ENCODE measurements at regions not wholly inside any gene's neighbourhood (a gene's known extent, or its start where the extent isn't known, plus 50 kb on each side); places are given as distances from the start of the nearest gene placed in this dataset.

DNA sequence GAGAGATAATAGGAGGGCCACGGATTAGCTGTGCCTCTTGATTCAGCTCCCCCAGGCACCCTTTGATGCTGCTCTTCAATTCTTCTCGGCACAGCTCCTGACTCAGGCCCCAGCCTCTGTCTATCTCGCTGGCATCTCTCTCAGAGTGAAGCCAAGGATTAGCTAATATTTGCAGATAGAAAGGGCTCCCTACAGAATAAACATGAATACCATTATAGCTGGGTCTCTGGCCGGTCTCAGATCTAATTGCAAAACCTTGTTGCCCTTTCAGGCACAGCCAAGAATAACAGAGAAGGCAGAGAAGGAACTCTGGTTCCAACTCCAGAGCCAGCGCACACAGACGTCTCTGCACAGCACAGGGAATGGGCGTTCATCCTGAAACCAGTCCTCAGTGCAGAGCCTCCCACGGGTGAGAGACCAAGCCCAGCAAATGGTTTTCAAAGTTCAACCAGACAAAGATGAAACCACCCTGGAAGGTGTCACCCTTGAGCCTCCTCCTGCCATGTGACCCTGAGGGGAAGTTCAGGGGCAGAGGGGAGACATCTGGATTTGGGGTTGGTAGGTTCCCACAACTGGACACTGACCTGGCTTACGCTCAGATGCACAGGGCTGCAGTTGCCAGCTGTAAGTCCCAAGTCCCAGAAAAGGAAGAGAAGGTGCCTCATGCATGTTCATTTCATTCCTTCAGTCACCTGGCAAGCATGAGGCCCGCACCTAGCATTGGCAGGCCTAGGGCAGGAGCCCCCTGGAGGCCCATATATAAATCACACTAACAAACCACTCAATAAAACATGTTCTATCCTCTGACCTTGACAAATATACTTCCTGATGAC is 394.0 kb downstream of the NPHP4 start:
- no peak for DNase-seq (ENCODE audit: low read depth)
- TF ChIP-seq, protein P1, sequence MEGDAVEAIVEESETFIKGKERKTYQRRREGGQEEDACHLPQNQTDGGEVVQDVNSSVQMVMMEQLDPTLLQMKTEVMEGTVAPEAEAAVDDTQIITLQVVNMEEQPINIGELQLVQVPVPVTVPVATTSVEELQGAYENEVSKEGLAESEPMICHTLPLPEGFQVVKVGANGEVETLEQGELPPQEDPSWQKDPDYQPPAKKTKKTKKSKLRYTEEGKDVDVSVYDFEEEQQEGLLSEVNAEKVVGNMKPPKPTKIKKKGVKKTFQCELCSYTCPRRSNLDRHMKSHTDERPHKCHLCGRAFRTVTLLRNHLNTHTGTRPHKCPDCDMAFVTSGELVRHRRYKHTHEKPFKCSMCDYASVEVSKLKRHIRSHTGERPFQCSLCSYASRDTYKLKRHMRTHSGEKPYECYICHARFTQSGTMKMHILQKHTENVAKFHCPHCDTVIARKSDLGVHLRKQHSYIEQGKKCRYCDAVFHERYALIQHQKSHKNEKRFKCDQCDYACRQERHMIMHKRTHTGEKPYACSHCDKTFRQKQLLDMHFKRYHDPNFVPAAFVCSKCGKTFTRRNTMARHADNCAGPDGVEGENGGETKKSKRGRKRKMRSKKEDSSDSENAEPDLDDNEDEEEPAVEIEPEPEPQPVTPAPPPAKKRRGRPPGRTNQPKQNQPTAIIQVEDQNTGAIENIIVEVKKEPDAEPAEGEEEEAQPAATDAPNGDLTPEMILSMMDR (IDR thresholded peaks at IDR 0.05; ENCODE audit: control insufficient read depth, insufficient read depth, low read depth, low read length, missing control alignments), result no peak
- H3K4me3 ChIP-seq (ENCODE audit: control insufficient read depth, low read depth, low read length), result no peak overlapping the region

DNA sequence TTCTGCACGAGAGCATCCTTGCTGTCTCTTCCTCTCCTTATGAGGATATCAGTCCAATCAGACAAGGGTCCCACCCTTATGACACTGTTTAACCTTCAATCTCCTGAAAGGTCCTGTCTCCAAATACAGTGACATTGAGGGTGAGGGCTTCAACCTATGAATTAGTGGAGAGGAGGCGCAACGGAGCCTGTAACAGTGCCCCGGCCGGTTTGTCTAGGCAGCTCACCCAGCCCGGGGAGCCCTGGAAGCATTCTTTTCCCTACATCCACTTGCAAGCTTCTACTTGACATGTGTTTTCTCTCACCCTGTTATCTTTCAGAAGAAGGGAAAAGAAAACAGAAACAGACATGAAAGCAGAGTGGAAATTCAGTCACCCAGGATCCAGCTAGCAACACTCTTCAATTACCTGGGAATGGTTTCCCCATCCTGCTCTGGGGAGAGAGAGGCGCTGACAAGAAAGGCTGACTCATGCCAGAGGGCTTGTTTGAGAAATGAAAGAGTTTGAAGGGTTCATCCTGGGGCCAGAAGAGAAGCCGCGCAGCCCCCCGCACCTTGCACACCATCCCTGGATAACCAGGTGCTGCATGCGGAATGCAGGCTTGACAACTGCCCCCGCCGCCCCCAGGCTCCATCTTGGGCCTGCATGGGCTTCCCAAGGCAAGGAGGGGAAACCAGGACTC is 394.9 kb downstream of the NPHP4 start:
- TF ChIP-seq, protein P1 (IDR thresholded peaks at IDR 0.05; ENCODE audit: control insufficient read depth, insufficient read depth, low read depth, low read length, missing control alignments), result no peak
- no peak for DNase-seq (ENCODE audit: low read depth)
- H3K4me3 ChIP-seq (ENCODE audit: control insufficient read depth, low read depth, low read length), result no peak overlapping the region

- TF ChIP-seq, protein P1 (IDR thresholded peaks at IDR 0.05; ENCODE audit: control insufficient read depth, insufficient read depth, low read depth, low read length, missing control alignments), result no peak
- no peak for DNase-seq (ENCODE audit: low read depth)
- no peak overlapping the region for H3K4me3 ChIP-seq (ENCODE audit: control insufficient read depth, low read depth, low read length)
These were observed 395.6 kb downstream of the NPHP4 start for GRCh38 chr1:5596651-5597050.

- DNase-seq (ENCODE audit: low read depth), result no peak
- H3K4me3 ChIP-seq (ENCODE audit: control insufficient read depth, low read depth, low read length), result no peak overlapping the region
- TF ChIP-seq, protein P1 (IDR thresholded peaks at IDR 0.05; ENCODE audit: control insufficient read depth, insufficient read depth, low read depth, low read length, missing control alignments), result no peak
These were observed 396.6 kb downstream of the NPHP4 start for GRCh38 chr1:5595531-5596170.

GRCh38 chr1:5594056-5594956 is 397.9 kb downstream of the NPHP4 start:
- H3K4me3 ChIP-seq (ENCODE audit: control insufficient read depth, low read depth, low read length), result no peak overlapping the region
- DNase-seq (ENCODE audit: low read depth), result no peak
- TF ChIP-seq, protein P1 (IDR thresholded peaks at IDR 0.05; ENCODE audit: control insufficient read depth, insufficient read depth, low read depth, low read length, missing control alignments), result no peak

- H3K4me3 ChIP-seq (ENCODE audit: control insufficient read depth, low read depth, low read length), result no peak overlapping the region
- TF ChIP-seq, protein P1 (IDR thresholded peaks at IDR 0.05; ENCODE audit: control insufficient read depth, insufficient read depth, low read depth, low read length, missing control alignments), result no peak
- DNase-seq (ENCODE audit: low read depth), result no peak
These were observed 401.5 kb downstream of the NPHP4 start for GRCh38 chr1:5590717-5591116.
